HCT116 (cell line): ENCODE measurements at regions not wholly inside any gene's neighbourhood (a gene's known extent, or its start where the extent isn't known, plus 50 kb on each side); places are given as distances from the start of the nearest gene placed in this dataset.

ENCODE experiments used
- ATAC-seq: fragments of 200-7000 bp; cut with Tn5 transposase; 2 replicates; pipeline ENCODE4 v1.9.1; 2020; ENCODE audit warnings: mild to moderate bottlenecking, moderate library complexity
- BruUV-seq: library from RNA; stranded (reverse); fragments of 400-500 nt; replicated peaks from 2 replicates; lab custom pipeline; 2021; lab: Mats Ljungman, UMichigan
- CTCF ChIA-PET: fragments of 300-600 bp; sonication (Branson Sonifier 250); formaldehyde crosslinking; loops from one replicate; lab custom pipeline; 2021; ENCODE audit warnings: antibody characterized with exemption; lab: Charles Lee
- POLR2A ChIA-PET: fragments of 300-600, 350-600 bp; sonication (Branson Sonifier 250); formaldehyde crosslinking; loops from one replicate; lab custom pipeline; 2021; ENCODE audit warnings: antibody characterized with exemption; lab: Charles Lee
- RAD21 ChIA-PET, 2 experiments: fragments of 300-600 bp; sonication (Branson Sonifier 250); formaldehyde crosslinking; loops; one replicate each; lab custom pipeline; 2023; ENCODE audit warnings: low total read pairs in 2 of 2; ENCODE audit not compliant: uncharacterized antibody in 2 of 2, unreplicated experiment in 2 of 2, low non-redundant PET in 1 of 2; lab: Charles Lee
- DNase-seq: peaks from one replicate; pipeline ENCODE4 v3.0.0-alpha.2; 2010; ENCODE audit warnings: low read depth, low spot score
- H2AFZ ChIP-seq: fragments of 200-600 bp; shearing (Covaris generic), sonication (generic); 2 replicates; pipeline ENCODE4 v1.6.1; 2017; ENCODE audit warnings: low read depth, mixed run types, mixed read lengths, antibody characterized with exemption, low read length; ENCODE audit not compliant: poor library complexity, severe bottlenecking
- H3K27ac ChIP-seq: 2 replicates; pipeline ENCODE4 v1.5.1; 2012; ENCODE audit warnings: low read depth, low read length
- H3K27me3 ChIP-seq: fragments of 200-600 bp; sonication (generic); 2 replicates; pipeline ENCODE4 v1.6.1; 2016; ENCODE audit warnings: mixed run types, low read length, mixed read lengths; ENCODE audit not compliant: insufficient read depth
- H3K36me3 ChIP-seq, 2 experiments: fragments of 200-500 bp in 1 of 2; fragments of 200-600 bp in 1 of 2; sonication (Bioruptor generic) in 1 of 2; sonication (generic) in 1 of 2; 2 replicates each; pipeline versions ENCODE4 v1.5.1 to v1.6.1; 2014 to 2016; ENCODE audit warnings: low read length in 2 of 2, inconsistent platforms in 1 of 2, mixed read lengths in 1 of 2, mixed run types in 1 of 2; ENCODE audit not compliant: insufficient read depth in 2 of 2, control insufficient read depth in 1 of 2
- H3K4me1 ChIP-seq, 2 experiments: fragments of 200-600 bp in 1 of 2; sonication (generic) in 1 of 2; 2 replicates each; pipeline versions ENCODE4 v1.5.1 to v1.6.1; 2012 to 2017; ENCODE audit warnings: low read length in 2 of 2, inconsistent platforms in 1 of 2, mild to moderate bottlenecking in 1 of 2, mixed read lengths in 1 of 2, mixed run types in 1 of 2, moderate library complexity in 1 of 2; ENCODE audit not compliant: insufficient read depth in 2 of 2, control insufficient read depth in 1 of 2
- H3K4me2 ChIP-seq: fragments of 200-600 bp; sonication (generic); 2 replicates; pipeline ENCODE4 v1.6.1; 2017; ENCODE audit warnings: mixed run types, low read length, mixed read lengths
- H3K4me3 ChIP-seq, 2 experiments: fragments of 200-600 bp in 1 of 2; sonication (generic) in 1 of 2; replicated peaks in 1 of 2; 2 replicates each; pipeline ENCODE4 v1.5.1; 2011 to 2016; ENCODE audit warnings: low read length in 2 of 2, control low read depth in 1 of 2, low read depth in 1 of 2, mild to moderate bottlenecking in 1 of 2, mixed read lengths in 1 of 2, mixed run types in 1 of 2
- H3K79me2 ChIP-seq: fragments of 200-600 bp; sonication (generic); 2 replicates; pipeline ENCODE4 v1.6.1; 2017; ENCODE audit warnings: mild to moderate bottlenecking, mixed run types, low read length, moderate library complexity, mixed read lengths; ENCODE audit not compliant: insufficient read depth
- H3K9ac ChIP-seq: fragments of 200-600 bp; sonication (generic); 2 replicates; pipeline ENCODE4 v1.6.1; 2016; ENCODE audit warnings: low read length, mixed read lengths
- H3K9me2 ChIP-seq: fragments of 200-600 bp; sonication (generic), shearing (Covaris generic); 2 replicates; pipeline ENCODE4 v1.6.1; 2017; ENCODE audit warnings: mixed run types, mild to moderate bottlenecking, moderate library complexity; ENCODE audit not compliant: insufficient read depth
- H3K9me3 ChIP-seq, 2 experiments: fragments of 200-500 bp in 1 of 2; fragments of 200-600 bp in 1 of 2; sonication (Bioruptor generic) in 1 of 2; sonication (generic) in 1 of 2; 2 replicates each; pipeline ENCODE4 v1.6.1; 2014 to 2017; ENCODE audit warnings: low read length in 2 of 2, mixed read lengths in 2 of 2, inconsistent platforms in 1 of 2, low read depth in 1 of 2, mild to moderate bottlenecking in 1 of 2, mixed run types in 1 of 2, moderate library complexity in 1 of 2; ENCODE audit not compliant: control insufficient read depth in 1 of 2, insufficient read depth in 1 of 2
- H4K20me1 ChIP-seq: fragments of 200-600 bp; sonication (generic), shearing (Covaris generic); 2 replicates; pipeline ENCODE4 v1.6.1; 2017; ENCODE audit warnings: mixed run types, mild to moderate bottlenecking, moderate library complexity; ENCODE audit not compliant: insufficient read depth
- EGR1 ChIP-seq: IDR thresholded peaks from 2 replicates; pipeline ENCODE4 v1.6.1; 2012; ENCODE audit warnings: low read depth
- POLR2AphosphoS5 ChIP-seq: IDR thresholded peaks from 2 replicates; pipeline ENCODE4 v1.6.1; 2011; ENCODE audit warnings: mild to moderate bottlenecking, low read depth, low read length, moderate library complexity
- REST ChIP-seq: IDR thresholded peaks from 2 replicates; pipeline ENCODE4 v1.6.1; 2012; ENCODE audit warnings: low read depth
- SP1 ChIP-seq: IDR thresholded peaks from 2 replicates; pipeline ENCODE4 v1.6.1; 2012; ENCODE audit warnings: low read depth
- ZBTB33 ChIP-seq: IDR thresholded peaks from 2 replicates; pipeline ENCODE4 v1.6.1; 2011; ENCODE audit warnings: mild to moderate bottlenecking, low read length, moderate library complexity; ENCODE audit not compliant: insufficient replicate concordance; ENCODE audit errors: extremely low read depth
- ZFX ChIP-seq: fragments of 450-650 bp; IDR thresholded peaks from 2 replicates; pipeline ENCODE4 v1.6.1; 2017
- ZNF274 ChIP-seq: fragments of 200-500 bp; sonication (Bioruptor generic); IDR thresholded peaks from 2 replicates; pipeline ENCODE4 v1.6.1; 2014; ENCODE audit warnings: mild to moderate bottlenecking, low read depth, low read length, inconsistent platforms
- intact Hi-C: fragments of 100-400 bp; cut with micrococcal nuclease; formaldehyde crosslinking; loops from 2 replicates; pipeline ENCODE4 v1.10.0; 2022
- TF ChIP-seq, protein P1 (sequence below): IDR thresholded peaks from 2 replicates; pipeline ENCODE4 v1.6.1; 2012

GRCh38 chr7:119724041-119724792 lies 548.8 kb upstream of the KCND2 start (continued):
- TF ChIP-seq, protein P1, sequence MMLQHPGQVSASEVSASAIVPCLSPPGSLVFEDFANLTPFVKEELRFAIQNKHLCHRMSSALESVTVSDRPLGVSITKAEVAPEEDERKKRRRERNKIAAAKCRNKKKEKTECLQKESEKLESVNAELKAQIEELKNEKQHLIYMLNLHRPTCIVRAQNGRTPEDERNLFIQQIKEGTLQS, result no peak
- TF ChIP-seq ZNF274 (no peak), SP1 (no peak), ZFX (no peak), ZBTB33 (no peak), EGR1 (no peak)

GRCh38 chr7:119733127-119733879 lies 539.7 kb upstream of the KCND2 start:
- no peak overlapping the region for H2AFZ ChIP-seq
- no peaks in the 10 kb centered on the region for H3K79me2 ChIP-seq
- DNase-seq (no peak), ATAC-seq (no peak)
- no peak overlapping the region for H3K27ac ChIP-seq
- no peaks in the 10 kb centered on the region for H3K9me3 ChIP-seq
- no peaks in the 10 kb centered on the region for H3K4me1 ChIP-seq
- intact Hi-C loops, result no loop called here
- BruUV-seq, result no TSS peak
- no peaks in the 10 kb centered on the region for H3K36me3 ChIP-seq
- H3K27me3 ChIP-seq, result no peaks in the 10 kb centered on the region
- H3K4me3 ChIP-seq, result no peak overlapping the region
- no peak overlapping the region for H3K4me2 ChIP-seq
- H3K9me2 ChIP-seq, result no peaks in the 10 kb centered on the region
- no peak overlapping the region for H3K9ac ChIP-seq
- POLR2A ChIA-PET, result no interaction called here
- RAD21 ChIA-PET, result no interaction called here
- TF ChIP-seq POLR2AphosphoS5, result no peak
- peak; percentile 23 for TF ChIP-seq REST
- CTCF ChIA-PET, result no interaction called here
- no peaks in the 10 kb centered on the region for H4K20me1 ChIP-seq
